Calu3 (cell line): ENCODE measurements at regions not wholly inside any gene's neighbourhood (a gene's known extent, or its start where the extent isn't known, plus 50 kb on each side); places are given as distances from the start of the nearest gene placed in this dataset.

Experiments used
- BruUV-seq: library from RNA; stranded (reverse); fragments of 400-500 nt; replicated peaks from 2 replicates; lab custom pipeline; 2021; lab: Mats Ljungman, UMichigan
- CTCF ChIA-PET: fragments of 300-600 bp; sonication (Branson Sonifier 250); formaldehyde crosslinking; loops from one replicate; lab custom pipeline; 2022; ENCODE audit warnings: antibody characterized with exemption; lab: Charles Lee
- DNase-seq: peaks from one replicate; pipeline ENCODE4 v3.0.0; 2022
- H3K27ac Mint-ChIP-seq: one replicate; pipeline ENCODE4 v1.8.0; 2022; ENCODE audit warnings: mixed read lengths; ENCODE audit not compliant: unreplicated experiment
- H3K27me3 Mint-ChIP-seq: one replicate; pipeline ENCODE4 v1.8.0; 2022; ENCODE audit warnings: mixed read lengths; ENCODE audit not compliant: unreplicated experiment
- H3K36me3 Mint-ChIP-seq: one replicate; pipeline ENCODE4 v1.8.0; 2022; ENCODE audit warnings: mild to moderate bottlenecking, moderate library complexity, mixed read lengths; ENCODE audit not compliant: insufficient read depth, unreplicated experiment
- H3K4me1 Mint-ChIP-seq: one replicate; pipeline ENCODE4 v1.8.0; 2022; ENCODE audit warnings: mild to moderate bottlenecking, low read depth, mixed read lengths; ENCODE audit not compliant: unreplicated experiment
- H3K4me3 Mint-ChIP-seq: one replicate; pipeline ENCODE4 v1.8.0; 2022; ENCODE audit warnings: mild to moderate bottlenecking, low read depth, moderate library complexity, mixed read lengths; ENCODE audit not compliant: unreplicated experiment
- H3K9me3 Mint-ChIP-seq: one replicate; pipeline ENCODE4 v1.8.0; 2022; ENCODE audit warnings: low read depth, mixed read lengths; ENCODE audit not compliant: unreplicated experiment
- intact Hi-C: fragments of 100-400 bp; cut with micrococcal nuclease; formaldehyde crosslinking; loops from one replicate; pipeline ENCODE4 v1.10.0; 2022; ENCODE audit not compliant: unreplicated experiment
- TF ChIP-seq, protein P1 (sequence below): fragments of 200-600 bp; IDR thresholded peaks from one replicate; pipeline ENCODE4 v1.8.0; 2022; ENCODE audit warnings: antibody characterized with exemption; ENCODE audit not compliant: unreplicated experiment

- CTCF ChIA-PET, result interaction anchor here (1.1 kb wide), 1 partner anchor 409 kb away, joined by 3 read pairs; no protein-coding TSS in a partner anchor
Observed at GRCh38 chr7:54846273-54846672, 87.3 kb upstream of the SEC61G start.

GRCh38 chr7:54847921-54848320 is 88.9 kb upstream of the SEC61G start:
- TF ChIP-seq, protein P1, sequence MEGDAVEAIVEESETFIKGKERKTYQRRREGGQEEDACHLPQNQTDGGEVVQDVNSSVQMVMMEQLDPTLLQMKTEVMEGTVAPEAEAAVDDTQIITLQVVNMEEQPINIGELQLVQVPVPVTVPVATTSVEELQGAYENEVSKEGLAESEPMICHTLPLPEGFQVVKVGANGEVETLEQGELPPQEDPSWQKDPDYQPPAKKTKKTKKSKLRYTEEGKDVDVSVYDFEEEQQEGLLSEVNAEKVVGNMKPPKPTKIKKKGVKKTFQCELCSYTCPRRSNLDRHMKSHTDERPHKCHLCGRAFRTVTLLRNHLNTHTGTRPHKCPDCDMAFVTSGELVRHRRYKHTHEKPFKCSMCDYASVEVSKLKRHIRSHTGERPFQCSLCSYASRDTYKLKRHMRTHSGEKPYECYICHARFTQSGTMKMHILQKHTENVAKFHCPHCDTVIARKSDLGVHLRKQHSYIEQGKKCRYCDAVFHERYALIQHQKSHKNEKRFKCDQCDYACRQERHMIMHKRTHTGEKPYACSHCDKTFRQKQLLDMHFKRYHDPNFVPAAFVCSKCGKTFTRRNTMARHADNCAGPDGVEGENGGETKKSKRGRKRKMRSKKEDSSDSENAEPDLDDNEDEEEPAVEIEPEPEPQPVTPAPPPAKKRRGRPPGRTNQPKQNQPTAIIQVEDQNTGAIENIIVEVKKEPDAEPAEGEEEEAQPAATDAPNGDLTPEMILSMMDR, result no peak
- H3K36me3 Mint-ChIP-seq, result no peaks in the 10 kb centered on the region
- CTCF ChIA-PET, result interaction anchor here (1.0 kb wide), 1 partner anchor 13 kb away, joined by 3 read pairs; no protein-coding TSS in a partner anchor
- peaks cover 9% of the 10 kb centered on the region for H3K4me1 Mint-ChIP-seq
- no peak for DNase-seq
- no peak overlapping the region for H3K27ac Mint-ChIP-seq
- H3K9me3 Mint-ChIP-seq, result peaks cover 10% of the 10 kb centered on the region
- H3K4me3 Mint-ChIP-seq, result no peak overlapping the region
- no TSS peak for BruUV-seq
- intact Hi-C loops, result no loop called here
- no peaks in the 10 kb centered on the region for H3K27me3 Mint-ChIP-seq

More at GRCh38 chr7:54846273-54846672, 87.3 kb upstream of the SEC61G start:
- intact Hi-C loops, result no loop called here
- TF ChIP-seq, protein P1, result no peak
- H3K36me3 Mint-ChIP-seq, result no peaks in the 10 kb centered on the region
- peaks cover 9% of the 10 kb centered on the region for H3K4me1 Mint-ChIP-seq
- H3K4me3 Mint-ChIP-seq, result no peak overlapping the region
- H3K9me3 Mint-ChIP-seq, result peaks cover 6% of the 10 kb centered on the region
- no peak overlapping the region for H3K27ac Mint-ChIP-seq
- BruUV-seq, result no TSS peak
- DNase-seq, result no peak
- H3K27me3 Mint-ChIP-seq, result no peaks in the 10 kb centered on the region

GRCh38 chr7:54856856-54857255 is 97.8 kb upstream of the SEC61G start:
- intact Hi-C loops, result no loop called here
- peaks cover 12% of the 10 kb centered on the region for H3K4me1 Mint-ChIP-seq
- TF ChIP-seq, protein P1, result no peak
- H3K9me3 Mint-ChIP-seq, result peaks cover 12% of the 10 kb centered on the region
- no peaks in the 10 kb centered on the region for H3K27me3 Mint-ChIP-seq
- no TSS peak for BruUV-seq
- H3K4me3 Mint-ChIP-seq, result no peak overlapping the region
- CTCF ChIA-PET, result no interaction called here
- DNase-seq, result no peak
- H3K27ac Mint-ChIP-seq, result no peak overlapping the region
- no peaks in the 10 kb centered on the region for H3K36me3 Mint-ChIP-seq

- CTCF ChIA-PET, result interaction anchor here (0.7 to 1.2 kb wide), 2 partner anchors 170 to 397 kb away, joined by 3 read pairs; no protein-coding TSS in a partner anchor
- TF ChIP-seq, protein P1, result no peak
- Mint-ChIP-seq H3K9me3 (peaks cover 12% of the 10 kb centered on the region), H3K4me1 (peaks cover 12% of the 10 kb centered on the region), H3K27me3 (no peaks in the 10 kb centered on the region), H3K27ac (no peak overlapping the region), H3K4me3 (no peak overlapping the region), H3K36me3 (no peaks in the 10 kb centered on the region)
- intact Hi-C loops, result no loop called here
- no peak for DNase-seq
- no TSS peak for BruUV-seq
Observed at GRCh38 chr7:54857294-54857693, 98.3 kb upstream of the SEC61G start.
